ENCODE measurements at regions not wholly inside any gene's neighbourhood (a gene's known extent, or its start where the extent isn't known, plus 50 kb on each side); places are given as distances from the start of the nearest gene placed in this dataset.

- DNase-seq, result no peak
Measured at GRCh38 chr9:89797255-89797654, 192.4 kb downstream of the GADD45G start.

- DNase-seq, result peak; percentile 28 to 59
Measured at GRCh38 chr9:89797937-89798455, 193.2 kb downstream of the GADD45G start.

- peak; percentile 78 to 89 for DNase-seq
Measured at GRCh38 chr9:89798547-89799120, 193.8 kb downstream of the GADD45G start.

DNA sequence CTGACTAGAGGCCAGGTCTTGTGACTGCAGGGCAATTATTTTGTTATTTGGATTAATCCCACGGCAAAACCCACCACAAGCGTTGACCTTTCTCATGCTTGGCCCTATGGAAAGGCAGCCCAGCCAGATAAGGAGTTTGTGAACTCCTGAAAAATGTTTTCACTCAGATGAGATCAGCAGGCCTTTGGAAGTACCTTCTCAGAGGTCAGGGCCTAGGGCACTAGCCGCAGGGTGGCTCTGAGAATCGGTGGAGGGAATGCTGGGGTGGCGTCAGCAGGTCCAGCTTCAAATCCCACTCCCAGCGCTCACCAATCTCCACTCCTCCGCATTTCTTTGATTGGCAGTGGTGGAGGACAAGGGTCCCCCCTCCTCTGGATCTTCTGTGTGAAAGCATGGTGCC is 194.4 kb downstream of the GADD45G start:
- DNase-seq, result no peak

DNA sequence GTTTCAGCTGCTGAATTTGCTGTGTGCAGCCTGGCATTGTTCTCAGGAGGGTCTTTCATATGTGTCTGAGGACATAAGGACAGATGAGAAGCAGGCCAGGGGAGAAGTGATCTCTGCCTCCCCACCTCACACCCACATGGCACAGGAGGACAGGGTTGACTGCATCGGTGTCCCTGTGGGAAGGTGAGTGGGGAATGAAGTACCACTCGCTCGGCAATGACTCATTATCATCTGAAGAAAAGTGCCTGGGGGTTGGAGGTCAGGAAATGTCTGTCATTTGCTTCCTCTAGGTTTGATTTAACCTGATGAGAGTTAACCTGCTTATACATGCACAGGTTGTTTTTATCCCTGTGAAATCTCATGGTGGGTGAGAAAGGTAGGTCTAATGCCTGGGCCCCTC is 195.0 kb downstream of the GADD45G start:
- DNase-seq, result no peak

DNA sequence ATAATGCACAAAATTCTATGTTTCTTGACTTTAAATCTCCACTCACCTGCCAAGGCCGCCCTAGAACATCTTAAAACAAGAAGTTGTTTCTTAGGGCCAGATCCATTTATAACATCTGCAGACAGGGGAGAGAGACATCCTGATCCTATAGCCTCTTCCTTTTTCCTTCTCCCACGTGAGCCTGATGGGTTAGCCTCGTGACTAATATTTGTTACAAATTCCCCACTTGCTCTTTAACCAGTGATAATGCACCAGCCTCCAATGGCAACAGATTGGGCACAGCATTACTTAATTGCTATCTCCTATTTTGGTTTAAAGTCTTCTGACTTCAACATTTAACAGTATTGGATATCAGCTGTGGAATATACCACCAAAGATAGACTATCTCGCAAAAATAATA is 196.5 kb downstream of the GADD45G start:
- no peak for DNase-seq

GRCh38 chr9:89801742-89802670 is 197.2 kb downstream of the GADD45G start:
- no peak for DNase-seq

- no peak for DNase-seq
Measured at GRCh38 chr9:89802781-89803355, 198.1 kb downstream of the GADD45G start.

DNA sequence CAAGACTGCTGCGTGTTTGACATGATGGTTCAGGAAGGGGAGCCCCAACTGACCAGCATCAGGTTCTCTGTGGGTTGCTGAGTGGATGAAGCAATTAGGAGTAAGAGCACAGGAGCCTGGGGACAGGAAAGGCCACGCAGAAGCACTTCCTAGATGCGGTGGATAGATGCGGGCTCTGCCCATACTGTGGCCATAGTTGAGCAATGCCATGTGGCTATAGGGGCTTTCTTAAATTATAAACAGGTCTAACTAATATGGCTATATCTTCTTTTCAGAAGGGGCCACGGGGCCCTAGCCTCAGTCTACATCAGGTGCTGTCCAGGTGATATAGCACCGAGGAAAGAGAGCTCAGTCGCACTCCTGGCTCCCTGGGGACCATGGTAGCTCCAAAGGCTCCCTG is 198.6 kb downstream of the GADD45G start:
- no peak for DNase-seq

DNA sequence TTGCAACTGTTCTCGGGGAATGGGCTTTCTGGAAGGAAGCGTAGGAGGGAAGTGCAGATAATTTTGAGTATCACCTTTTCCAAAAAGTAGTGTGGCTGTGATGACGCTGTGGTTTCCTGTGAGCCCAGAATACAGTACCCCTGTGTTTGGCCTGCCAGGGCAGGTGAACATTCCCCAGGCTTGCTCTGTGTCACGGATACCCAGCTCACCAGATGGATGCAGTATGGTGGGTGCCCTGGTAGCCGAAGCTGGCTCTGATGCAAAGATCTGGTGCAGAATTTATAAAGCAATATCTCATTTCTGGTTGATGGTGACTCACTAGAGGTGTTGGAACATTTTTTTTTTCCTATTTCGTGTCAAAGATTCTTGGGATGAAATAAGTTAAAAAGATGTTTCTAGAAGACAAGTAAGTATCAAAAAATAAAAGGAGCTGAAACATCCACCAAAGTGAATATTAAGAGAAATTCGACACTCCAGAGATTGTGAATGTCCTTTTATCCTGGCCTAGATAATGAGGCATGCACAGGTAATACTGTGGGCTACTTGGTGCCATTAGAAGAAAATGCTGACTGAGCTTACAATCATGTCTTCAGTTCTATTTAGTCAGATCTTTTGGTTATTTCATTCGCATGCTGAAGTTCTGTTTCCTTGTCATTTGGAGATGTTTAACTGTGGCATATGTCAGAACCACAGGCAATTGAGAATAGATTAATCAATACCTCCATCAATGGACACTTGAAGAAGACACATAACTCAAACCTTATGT is 200.1 kb downstream of the GADD45G start:
- no peak for DNase-seq

DNA sequence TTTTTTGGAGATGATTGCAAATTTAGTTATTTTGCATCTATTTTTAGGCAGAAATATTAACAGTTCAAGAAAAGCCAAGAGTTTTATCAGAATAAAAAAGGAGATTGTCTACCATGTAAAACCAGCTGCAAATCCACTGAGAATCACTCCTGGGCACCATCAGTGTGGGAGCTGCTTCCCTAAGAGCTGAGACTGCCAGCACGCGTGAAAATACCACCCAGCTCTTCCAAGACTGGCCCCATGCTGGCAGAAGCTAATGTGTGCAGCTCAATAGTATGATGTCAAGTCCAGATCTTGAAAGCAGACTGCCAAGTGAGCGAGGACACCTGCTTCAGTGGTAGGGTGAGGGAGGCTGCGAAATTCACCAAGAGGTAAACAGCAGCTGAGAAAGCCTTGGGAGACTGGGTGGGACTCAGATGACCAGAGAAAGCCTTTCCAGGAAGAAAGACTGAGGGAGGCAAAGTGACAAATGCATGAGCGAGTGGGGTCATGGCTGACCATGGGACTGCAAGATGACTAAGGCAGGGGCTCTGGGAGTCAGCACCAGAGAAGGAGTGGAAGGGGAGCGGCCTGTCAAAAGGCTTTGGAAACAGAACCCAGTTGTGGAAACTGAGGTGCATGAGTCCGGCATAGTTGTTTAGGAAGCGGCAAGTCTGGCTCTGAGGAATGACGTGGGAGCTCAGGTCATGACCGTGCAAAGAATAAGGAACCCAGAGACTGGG is 200.9 kb downstream of the GADD45G start:
- no peak for DNase-seq

DNA sequence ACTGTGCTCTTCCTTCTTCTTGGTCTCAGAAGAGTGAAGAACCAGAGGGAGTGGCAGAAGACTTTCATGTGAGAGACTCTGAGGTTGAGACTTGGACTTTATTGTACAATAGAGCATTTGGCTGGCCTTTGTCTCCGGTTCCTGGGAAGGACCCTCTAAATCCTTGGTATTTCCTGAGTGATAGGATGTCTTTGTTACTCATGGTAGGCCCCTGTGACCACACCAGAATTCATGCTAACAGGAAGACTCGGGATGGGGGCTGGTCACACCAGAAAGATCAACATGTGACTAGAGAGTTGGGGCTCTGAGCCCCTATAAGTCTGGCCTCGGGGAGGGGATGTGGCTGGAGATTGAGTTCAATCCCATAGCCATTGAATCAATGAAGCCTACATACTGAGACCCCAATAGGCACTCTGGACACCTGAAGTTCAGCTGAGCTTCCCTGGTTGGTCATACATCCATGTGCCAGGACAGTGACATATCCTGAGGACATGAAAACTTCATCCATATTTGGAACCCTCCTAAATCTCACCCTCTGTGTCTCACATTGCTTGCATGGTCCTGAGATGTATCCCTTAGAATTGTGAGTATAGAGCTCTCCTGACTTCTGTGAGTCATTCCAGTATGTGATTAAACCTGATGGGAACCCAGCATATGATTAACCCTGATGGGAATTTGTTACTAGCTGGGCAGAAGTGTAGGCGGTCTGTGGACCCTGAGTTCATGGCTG is 201.7 kb downstream of the GADD45G start:
- DNase-seq, result no peak

DNA sequence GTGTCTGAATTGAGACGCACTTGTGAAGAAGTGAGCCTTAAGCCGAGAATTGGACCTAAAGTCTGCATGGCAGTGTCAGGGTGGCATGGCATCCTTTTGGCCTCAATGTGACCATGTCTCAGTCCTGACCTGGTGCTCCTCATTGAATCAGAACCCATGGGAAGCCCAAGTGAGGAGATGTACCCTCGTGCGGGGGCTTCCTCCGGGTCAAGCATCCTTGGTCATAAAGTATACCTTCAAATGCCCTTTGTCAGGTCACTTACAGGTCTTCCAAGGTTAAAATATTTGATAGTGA is 202.2 kb downstream of the GADD45G start:
- no peak for DNase-seq

GRCh38 chr9:89807682-89808075 is 202.9 kb downstream of the GADD45G start:
- no peak for DNase-seq

DNA sequence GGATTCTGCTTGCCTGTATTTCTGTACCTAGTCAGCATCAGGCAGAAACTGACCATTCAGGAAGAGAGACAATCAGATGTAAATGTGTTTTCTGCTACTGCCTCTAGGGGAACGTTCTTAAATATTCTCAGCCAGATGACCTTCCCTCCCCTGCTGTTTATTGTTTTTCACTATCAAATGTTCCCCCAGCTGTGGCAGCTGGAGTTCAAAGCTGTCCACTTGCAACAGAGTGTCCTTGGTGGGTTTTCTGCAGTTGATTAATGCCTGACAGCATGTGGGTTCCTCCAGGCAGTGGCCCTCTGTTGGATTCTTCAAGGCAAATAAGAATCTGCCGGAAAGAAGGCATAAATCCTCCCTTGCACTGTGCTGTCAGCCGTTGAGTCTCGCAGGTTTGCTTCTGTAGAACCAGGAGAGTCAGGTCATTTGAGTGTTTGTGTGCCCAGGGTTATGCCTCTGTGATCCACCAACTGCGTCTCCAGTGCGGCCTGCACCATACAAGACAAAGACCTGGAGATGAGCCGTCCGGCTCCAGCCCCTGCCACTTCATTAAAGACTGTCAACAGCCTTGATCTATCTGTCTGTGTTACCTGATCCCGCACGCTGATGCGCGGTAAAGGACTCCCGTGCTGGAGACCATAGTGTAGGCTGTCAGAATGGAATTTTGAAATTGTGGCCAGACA is 203.4 kb downstream of the GADD45G start:
- DNase-seq, result peak; percentile 62 to 74

DNA sequence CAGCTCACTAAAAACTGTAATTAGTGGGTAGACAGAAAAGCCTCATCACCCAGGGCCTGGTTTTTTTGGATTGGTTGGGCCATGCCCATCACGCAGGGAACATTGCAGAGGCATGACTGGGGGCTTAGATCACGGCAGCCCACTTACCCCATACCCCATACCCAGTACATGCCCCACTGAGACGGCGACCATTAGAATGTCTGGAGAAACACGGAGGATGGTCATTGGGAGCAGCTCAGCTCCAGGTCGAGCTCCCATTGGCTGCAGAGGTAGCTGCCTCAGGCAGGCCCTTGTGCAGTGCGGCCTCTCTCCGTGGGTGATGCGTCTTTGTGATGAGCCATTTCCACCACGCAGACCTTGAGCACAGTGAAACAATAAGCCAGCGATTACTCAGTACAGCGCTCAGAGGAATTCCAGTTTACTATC is 204.0 kb downstream of the GADD45G start:
- DNase-seq, result no peak

DNA sequence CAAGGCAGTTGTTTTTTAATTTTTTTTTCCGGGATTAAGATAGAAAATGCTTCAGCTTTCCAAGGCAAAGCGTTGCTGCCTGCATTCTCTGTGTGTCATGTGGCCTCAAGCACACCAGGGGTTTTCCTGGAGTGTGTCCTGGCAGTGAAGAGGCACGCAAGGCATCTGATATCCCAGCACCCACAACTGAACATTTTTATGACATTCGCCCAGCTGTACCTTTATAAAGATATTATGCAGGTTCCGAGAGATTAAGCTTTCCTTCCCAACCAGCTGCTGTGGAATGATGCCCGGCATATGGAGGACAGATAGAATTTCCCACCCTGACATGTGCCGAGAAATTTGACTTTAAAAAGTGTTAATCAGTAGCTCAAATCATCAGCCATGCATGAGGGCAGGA is 205.6 kb downstream of the GADD45G start:
- DNase-seq, result peak; percentile 86 to 94

GRCh38 chr9:89811356-89811755 is 206.5 kb downstream of the GADD45G start:
- DNase-seq, result no peak

GRCh38 chr9:89811886-89812450 is 207.2 kb downstream of the GADD45G start:
- DNase-seq, result no peak

DNA sequence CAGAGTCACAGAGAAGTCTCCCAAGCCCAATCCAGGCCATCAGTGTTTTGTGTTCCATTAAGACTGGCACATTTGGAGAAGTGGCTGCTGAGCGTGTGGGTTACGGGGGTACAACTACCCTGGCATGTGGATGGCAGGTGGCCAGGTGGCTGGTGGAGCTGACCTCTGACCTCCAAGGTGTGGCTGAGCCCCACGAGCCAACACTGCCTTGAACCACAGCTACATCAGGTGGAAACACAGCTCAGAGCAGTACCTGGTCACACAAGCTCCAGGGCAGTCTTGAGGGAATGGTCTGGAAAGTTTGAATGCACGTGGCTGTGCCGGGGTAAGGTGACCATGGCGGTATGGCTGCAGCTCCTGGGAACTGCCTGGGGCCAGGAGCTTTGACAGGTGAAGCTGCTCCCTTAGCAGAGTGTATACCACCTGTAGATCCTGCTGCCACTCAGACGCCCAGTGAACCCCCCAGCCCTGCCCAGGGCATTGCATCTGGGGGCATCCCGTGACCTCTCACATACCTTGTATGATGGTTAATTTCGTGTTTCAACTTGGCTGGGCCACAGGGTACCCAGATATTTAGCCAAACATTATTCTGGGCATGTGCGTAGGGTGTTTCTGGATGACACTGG is 207.9 kb downstream of the GADD45G start:
- DNase-seq, result no peak

Data from NCI-H524 (cell line).